GM18873 (cell line): ENCODE measurements at regions not wholly inside any gene's neighbourhood (a gene's known extent, or its start where the extent isn't known, plus 50 kb on each side); places are given as distances from the start of the nearest gene placed in this dataset.
"Not testable (repeated sequence)": the region's sequence is repeated elsewhere in the genome, so short reads cannot be mapped to it uniquely, and the experiment has no call there.

Experiments used
- ATAC-seq: cut with Tn5 transposase; IDR thresholded peaks from one replicate; pipeline ENCODE4 v1.9.1; 2021; ENCODE audit warnings: mild to moderate bottlenecking, moderate library complexity, moderate number of reproducible peaks; ENCODE audit not compliant: unreplicated experiment, low FRiP score

DNA sequence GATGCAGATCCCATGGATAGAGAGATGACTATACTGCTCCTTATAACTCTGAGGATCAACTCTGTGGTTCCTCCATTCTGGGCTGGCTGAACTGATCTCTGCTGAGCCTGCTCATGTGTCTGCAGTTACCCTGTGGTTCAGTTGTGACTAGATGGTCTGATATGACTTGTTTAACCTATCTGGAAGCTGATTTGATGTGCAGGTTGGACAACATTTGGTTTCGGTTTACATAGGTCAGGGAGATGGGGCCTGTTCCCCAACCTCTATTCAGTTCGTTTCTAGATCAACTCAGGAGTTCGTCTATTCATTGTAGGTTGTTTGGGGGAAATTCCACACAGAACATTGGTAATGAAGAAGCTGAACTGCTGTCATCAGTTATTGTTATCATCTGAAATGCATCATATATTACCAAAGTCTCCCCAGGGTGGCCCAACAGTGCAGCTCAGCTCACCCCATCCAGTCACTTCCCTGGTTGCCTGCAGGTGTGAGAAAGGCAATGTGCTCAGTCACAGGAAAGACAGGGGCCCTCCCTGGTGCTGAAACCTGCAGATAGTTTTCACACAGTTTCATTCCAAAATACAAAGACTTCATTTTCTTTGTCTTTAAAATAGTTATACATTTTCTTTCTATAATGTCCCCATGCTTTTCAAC lies 415.0 kb downstream of the RPIA start:
- not testable (repeated sequence) for ATAC-seq

DNA sequence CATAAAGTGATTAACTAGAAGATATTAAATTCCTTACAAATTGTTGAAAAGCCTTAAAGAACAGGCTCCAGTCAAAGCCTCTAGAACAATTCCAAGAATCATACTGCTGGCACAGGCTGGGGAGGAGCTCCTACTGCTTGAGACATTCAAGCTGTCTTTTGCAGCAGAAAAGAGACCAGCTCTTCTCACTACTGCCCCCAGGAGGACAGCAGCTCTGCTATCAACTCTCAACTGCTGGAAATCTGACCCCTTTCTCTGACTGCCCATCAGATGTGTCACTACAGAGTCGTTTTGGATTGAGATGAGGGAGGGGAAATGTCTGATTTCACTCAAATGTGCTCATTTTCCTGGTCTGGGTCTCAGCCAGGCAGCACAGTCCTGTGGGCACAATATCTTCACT lies 421.0 kb downstream of the RPIA start:
- not testable (repeated sequence) for ATAC-seq

DNA sequence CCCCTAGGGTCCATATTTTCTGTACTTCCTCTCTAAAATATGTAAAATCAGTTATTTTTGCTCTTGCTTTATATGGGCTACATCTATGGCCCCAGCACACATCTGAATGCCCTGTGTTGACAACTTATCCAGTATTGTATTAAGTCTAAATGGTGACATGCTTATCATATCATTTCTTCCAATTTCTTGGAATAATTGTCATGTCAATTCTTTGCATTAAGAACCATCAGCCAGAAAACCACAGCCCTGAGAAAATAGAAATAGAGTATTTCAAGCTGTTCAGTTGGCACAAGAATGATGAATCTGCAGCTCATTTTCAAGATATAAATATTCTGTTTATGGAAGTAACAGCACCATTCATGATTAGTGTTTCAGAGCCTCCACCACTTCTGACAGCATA lies 421.8 kb downstream of the RPIA start:
- ATAC-seq = not testable (repeated sequence)

DNA sequence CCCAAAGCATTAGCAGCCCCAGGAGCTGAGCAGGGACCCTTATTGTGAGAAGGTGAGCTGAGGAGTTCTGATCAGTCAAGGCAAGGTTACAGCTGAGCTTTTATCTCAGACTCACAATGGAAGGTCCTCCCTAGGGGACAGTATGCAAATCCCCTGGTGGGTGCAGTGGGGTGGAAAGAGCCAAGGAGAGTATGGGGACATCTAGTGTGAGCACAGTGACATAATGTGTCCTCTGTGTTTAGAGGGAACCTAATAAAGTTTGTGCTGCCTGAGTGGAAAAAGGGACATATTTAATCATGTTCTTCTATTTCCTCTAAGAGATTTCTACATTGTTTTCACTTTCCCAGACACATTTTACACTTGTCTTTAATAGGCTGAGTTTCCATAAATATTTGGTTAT lies 438.0 kb downstream of the RPIA start:
- not testable (repeated sequence) for ATAC-seq

DNA sequence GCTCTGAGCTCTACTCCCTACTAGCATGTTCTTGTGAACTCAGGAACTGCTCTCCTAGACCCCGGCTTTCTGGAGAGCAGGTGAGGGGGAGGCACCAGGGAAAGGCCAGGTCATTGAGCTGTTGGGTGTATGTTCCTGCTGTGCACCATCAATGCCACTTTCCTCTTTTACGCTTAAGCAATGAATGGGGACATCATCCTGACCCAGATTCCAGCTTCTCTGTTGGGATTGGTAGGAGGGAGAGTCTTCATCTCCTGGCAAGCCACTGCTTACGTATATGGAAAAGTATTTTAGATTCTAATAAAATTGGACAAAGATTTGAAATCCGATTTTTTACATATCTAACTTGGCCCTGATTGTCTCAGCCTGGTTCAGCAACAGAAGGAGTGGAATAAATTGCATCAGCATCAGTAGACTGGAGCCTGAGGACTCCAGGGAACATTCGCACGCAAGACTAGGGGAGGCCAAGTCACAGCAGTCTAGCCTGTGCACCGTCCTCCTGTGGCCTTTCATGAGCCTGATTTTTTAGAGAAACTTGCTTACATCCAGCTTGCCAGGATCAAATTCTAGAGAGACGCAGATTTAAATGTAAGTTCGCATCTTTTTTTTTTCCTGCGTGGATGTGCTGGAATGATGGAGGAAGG lies 439.3 kb downstream of the RPIA start:
- not testable (repeated sequence) for ATAC-seq

DNA sequence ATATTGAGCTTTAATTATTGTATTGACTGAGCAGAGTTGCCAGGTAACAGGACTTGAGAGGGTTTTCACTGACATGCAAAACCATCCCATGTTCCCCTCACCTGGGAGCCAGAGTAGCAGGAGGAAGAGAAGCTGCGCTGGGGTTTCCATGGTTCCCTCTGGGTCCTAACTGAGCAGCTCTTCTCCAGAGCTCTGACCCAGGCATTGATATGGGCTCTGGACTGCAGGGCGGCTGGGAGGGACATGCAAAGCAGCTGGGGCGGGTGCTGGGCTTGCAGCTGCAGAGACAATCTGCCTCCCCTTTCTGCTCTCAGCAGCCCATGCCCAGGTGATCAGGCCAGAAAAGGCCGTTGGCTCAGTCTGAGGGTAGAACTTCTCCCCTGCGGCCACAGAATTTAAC lies 451.5 kb downstream of the RPIA start:
- not testable (repeated sequence) for ATAC-seq

DNA sequence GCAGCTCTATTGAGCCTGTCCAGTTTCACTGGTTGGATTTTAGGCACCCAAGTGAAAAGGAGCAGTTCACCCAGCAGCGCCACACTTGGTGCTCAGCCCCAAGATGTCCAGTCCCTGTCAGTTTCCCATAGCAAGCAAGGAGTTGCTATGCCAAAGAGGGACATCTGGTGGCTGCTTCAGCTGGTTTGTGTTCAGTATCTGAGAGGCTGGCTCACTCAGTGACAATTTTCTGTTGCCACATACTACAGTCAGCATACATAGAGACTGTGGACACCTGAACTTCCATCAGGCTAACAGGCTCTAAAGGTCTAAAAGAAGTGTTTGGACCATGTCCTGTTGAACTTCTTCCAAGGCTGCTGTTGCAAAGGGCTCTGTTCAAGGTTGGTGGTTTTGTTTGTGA lies 453.9 kb downstream of the RPIA start:
- ATAC-seq = not testable (repeated sequence)

DNA sequence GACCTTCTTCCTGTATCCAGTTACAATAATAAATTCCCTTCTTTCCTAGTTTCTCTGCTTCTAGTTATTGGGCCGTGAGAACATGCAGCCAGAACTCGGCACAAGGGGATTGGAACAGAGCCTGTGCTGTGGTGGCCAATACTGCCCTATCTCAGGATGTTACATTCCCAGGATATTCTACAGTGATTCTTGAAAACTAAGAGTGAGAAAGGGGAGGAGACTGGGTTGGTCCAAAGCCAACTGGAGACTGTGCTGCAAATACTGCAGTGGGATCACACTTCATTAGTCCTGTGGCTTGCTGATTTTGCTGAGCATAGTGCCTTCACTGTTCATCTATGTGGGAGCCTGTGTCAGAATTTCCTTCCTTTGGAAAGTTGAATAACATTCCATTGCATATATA lies 456.8 kb downstream of the RPIA start:
- not testable (repeated sequence) for ATAC-seq

DNA sequence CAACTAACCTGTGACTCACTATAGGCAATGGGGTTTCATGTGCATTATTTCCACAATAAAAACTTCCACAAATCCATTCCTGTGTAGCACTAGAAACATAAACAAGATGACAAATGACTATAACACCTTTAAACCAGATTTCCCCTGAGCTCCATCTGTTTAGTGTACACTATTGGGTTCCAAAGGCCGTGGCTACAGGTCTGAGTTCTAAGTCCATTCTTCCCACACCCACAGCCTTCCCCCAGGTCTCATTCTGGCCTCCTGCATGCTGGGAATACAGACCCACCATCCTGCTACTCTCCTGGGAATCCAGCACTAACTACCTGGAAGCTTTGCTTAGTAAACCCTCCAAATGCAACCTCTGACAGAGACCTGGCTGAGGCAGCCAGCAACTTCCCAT lies 460.2 kb downstream of the RPIA start:
- ATAC-seq = not testable (repeated sequence)

DNA sequence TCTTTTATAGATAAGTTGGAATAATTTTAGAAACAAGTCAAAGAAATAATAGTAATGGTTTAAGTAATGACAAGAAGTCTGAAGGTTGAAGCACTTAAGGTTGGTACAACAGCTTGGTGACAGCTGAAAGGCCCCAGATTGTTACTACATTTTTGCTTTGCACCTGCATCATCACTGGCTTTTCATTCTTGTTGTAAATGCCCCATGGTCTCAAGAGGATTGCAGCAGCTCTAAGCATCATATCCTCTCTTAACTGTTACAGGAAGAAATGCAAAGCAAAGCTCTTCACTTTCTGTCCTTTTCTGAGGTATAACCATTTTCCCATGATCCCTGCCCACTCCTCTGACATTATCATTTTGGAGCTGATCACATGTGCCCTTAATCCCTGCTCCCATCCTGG lies 461.0 kb downstream of the RPIA start:
- ATAC-seq = not testable (repeated sequence)

DNA sequence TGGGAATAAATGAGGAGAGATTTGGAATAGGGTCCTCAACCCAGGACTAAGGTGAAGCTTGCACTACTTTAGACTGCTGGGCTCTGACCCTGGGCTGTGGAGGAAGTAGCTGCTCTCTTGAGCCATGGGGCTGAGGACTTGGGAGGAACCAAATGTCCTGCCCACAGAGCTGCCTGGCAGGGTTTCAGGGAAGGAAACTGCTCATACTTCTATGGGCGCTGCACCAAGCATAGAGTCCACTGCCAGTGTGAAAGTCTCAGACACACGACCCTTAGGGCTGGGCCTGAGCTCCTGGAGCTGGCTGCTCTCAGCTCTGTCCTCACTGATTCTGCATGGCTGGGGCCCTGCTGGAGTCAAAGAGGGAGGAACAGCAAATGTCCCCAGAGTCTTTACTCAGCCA lies 461.7 kb downstream of the RPIA start:
- ATAC-seq = not testable (repeated sequence)

DNA sequence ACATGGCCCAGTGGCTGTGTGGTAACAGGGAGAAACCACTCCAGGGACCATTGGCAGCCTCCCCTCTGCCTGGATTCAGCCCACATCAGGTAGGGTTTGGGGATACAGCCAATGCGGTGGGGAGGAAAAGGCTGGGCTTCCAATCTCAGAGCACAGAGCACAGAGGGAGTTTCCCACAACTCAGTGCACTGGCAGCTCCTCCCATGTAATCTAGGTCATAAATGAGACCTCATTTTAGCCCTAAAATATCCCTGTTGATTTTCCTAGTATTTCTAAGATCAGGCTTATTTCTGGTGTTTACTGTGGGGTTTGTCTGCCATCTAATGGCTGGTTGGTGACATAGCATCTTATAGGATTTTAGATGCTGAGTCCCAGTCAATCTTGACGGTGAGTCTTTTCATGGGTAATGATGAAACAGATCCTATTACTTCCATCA lies 462.8 kb downstream of the RPIA start:
- not testable (repeated sequence) for ATAC-seq

DNA sequence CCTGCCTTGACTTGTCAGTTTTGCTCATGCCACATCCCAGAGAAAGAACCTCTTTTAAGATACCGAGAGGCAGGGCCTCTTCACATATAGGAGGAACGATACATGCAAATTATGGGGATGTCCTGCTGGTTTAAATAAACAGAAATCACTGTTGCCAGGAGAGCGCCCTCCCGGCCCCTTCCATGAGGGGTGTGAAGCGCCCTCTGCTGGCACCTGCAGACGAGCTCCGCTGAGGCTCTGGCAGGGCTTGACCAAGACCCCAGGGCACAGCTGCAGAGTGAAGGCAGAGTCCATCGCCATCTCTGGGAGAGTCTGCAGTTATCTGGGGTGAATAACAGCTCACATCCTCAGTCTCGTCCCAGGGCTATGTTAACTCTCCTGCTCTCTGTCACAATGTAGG lies 468.8 kb downstream of the RPIA start:
- not testable (repeated sequence) for ATAC-seq

DNA sequence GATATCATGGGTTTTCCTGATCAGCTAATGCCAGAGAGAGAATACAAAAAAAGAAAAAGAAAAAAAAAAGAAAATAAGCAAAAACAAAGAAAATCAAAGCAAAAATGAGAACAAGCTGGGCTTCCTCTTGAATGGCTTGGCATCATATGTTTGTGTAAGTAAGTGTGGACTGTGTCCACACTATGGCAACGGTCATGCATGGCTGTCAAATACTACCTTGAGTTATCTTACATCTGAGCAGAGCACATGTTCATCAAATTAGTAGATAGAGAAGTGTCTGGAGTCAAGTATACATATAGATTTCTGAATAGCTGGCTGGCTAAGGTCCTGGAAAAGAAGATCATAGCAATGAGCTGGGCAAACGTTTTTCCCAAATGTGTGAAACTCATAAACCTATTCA lies 470.2 kb downstream of the RPIA start:
- not testable (repeated sequence) for ATAC-seq

DNA sequence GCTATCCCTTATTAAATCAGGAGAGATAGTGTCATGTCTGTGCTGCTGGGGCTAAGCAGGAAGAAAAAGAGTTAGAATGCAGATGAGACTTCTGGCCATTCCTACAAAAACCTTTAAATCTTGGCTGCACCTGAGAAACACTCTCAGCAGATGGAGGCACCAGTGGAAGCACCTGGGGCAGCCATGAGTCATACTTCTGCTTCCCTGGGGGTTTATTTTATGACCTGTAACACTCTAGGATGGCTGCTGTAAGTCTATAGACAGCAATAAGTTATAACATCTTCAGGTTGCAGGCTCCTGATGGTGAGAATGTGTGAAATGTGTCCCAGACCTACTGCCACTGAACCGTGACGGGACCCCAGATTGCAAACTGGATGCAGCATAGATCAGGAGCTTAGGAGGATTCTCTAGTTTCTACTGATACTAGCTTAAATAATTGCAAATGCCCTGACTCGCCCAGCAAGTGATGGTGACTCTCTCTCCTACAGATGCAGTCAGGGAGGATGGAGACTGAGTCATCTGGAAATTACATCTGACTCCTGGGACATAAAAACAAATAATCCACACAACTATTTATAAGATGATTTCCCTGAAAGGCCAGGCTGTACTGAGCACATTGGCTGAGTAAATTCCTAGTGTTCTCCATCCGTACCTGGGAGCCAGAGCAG lies 479.2 kb downstream of the RPIA start:
- ATAC-seq = not testable (repeated sequence)

DNA sequence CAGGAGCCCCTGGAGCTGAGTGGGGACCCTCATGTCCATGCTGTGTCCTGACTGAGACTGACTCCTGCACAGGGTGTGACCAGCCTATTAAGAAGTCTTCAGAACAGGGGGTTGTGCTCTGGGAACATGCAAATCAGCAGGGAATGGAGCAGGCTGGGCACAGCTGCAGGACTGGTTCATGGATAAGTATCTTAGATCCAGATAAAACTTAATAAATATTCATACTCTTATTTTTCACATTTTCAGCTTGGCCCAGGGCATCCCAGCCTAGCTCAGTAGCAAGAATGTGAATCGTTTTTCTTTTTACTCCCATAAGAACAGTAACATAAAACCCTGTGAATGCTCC lies 479.7 kb downstream of the RPIA start:
- ATAC-seq = not testable (repeated sequence)

DNA sequence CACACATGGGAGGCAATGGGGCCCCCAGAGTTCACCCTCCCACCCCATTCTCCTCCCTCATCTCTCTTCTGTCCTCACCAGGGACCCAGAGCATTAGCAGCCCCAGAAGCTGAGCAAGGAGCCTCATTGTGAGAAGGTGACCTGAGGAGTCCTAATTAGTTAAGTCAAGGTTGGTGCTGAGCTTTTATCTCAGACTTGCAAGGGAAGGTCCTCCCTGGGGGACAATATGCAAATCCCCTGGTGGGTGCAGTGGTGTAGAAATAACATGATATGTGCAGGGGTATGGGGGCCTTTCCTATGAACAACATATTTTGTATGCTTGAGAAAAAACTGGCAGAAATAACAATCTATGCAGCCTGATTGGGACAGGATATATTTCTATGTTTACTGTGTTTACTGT lies 485.5 kb downstream of the RPIA start:
- not testable (repeated sequence) for ATAC-seq

DNA sequence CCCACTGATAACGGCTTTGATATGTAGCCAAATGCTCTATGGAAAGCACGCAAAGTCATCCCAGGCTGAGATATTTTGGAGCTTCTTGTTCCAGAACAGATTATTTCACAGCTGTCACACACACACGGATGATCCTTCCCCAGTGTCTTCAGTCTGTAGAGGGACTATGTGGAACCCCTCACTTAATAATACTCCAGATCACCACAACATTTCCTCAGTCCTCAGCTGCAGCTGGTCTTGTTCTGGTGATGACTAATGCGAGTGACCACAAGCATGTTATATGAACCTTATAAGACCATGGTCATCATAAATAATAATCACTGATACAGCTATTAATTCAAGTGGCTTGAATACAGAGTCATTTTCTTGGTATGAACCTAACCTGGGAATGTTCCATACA lies 490.7 kb downstream of the RPIA start:
- ATAC-seq = not testable (repeated sequence)

DNA sequence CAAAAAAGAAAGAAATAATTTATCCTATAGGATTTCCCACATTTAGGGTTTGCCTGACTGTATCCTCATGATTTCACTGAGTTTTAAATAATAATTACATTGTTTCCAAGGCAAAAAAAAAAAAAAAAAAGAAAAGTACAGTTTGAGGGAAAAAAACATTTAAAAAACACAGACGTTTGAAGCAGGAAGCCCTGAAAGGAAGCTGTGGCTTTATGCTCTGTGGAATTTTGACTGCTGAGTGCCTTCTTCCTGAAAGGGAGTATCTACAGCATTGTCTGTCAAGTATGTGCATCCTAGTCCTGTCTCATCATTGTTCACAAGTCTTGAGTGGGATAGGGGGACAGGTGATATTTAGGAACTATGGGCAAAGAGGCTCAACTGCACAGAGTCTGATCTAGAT lies 493.3 kb downstream of the RPIA start:
- not testable (repeated sequence) for ATAC-seq

DNA sequence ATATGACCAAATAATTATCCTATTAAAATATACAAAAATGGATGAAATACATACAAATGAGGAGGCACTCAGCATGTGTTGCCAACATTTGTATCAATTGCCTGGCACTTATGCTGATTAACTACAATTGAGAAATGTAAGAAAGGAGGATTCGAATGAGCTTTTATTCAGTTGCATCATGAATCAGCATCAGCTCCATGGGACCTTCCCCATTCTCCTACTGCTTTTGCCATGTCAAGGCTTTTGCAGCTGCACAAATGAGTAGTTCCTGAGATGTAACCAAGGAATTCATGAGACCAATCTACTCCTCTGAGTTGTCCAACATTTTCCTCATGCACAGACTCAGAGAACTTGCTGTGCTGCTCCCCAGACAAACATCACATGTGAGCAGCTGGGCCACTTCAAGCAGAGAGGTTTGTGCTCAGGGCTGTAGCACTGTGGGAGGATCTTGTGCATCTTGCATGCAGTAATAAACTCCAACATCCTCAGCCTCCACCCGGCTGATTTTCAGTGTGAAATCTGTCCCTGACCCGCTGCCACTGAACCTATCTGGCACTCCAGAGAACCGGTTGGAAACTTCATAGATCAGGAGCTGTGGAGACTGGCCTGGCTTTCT lies 504.3 kb downstream of the RPIA start:
- ATAC-seq = not testable (repeated sequence)

DNA sequence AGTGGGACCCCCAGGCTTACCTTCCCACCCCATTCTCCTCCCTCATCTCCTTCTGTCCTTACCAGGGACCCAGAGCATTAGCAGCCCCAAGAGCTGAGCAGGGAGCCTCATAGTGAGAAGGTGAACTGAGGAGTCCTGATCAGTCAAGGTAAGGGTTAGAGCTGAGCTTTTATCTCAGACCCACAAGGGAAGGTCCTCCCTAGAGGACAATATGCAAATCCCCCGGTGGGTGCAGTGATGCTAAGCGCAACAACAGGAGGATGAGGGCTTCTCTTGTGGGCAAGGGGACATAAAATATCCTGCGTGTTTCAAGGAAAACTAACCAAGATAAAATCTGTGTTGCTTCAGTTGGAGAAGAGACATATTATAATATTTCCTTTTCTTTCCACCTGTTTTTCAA lies 505.2 kb downstream of the RPIA start:
- ATAC-seq = not testable (repeated sequence)
